ENCODE measurements at regions not wholly inside any gene's neighbourhood (a gene's known extent, or its start where the extent isn't known, plus 50 kb on each side); places are given as distances from the start of the nearest gene placed in this dataset.

DNA sequence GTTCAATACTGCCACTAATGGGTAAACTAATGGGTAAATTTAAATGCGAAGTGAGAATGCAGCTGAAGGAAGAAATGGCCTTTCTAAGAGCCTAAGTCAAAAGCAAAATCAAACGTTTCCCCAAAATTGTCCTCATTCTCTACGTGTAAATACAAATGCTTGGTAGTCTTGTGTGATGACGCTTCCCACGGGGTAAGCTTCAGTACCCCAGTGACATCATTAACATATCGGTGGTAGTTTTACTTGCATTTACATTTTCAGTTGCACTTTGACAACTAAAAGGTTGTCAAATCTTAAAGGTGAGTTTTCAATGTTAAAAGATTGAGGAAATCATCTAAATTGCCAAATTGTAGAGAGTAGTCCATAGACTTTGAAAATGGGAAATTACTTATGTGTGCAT lies 550.7 kb upstream of the CCNG1 start:
- ChIA-PET CTCF (no interaction called here), POLR2A (no interaction called here)
- no peak for TF ChIP-seq TP53 (CRISPR knock-in tag; IDR thresholded peaks at IDR 0.05)
- WGBS (ENCODE audit: missing lambda C conversion rate), result 12% methylated on average over 6 of the region's 6 CpGs
- FAIRE-seq (no peak), DNase-seq (ENCODE audit: low read depth in 1 of 2, low spot score in 1 of 2) (no peak), ATAC-seq (no peak)
- H3K27ac ChIP-seq, result no peak overlapping the region
- H3K4me3 ChIP-seq, result no peak overlapping the region
- H3K4me2 ChIP-seq, result no peak overlapping the region
- no peaks in the 10 kb centered on the region for H3K4me1 ChIP-seq
- H3K9me3 ChIP-seq, result no peaks in the 10 kb centered on the region

DNA sequence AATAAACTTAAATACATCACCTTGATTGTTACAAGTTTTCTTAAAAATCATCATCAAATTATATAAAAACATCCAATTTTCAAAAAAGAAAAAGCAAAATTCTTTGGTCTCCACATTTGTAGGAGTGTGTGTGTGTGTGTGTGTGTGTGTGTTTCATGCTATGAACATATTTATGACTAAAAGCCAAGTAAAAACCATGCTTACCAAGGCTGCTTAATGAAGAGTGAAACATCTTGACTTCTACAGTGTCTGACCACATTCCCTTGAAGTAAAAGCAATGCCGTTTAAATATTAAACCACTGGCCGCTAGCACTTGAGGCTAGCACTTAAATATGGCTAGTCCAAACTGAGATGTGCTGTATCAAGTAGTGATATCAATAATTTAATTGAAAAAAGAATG lies 549.1 kb upstream of the CCNG1 start:
- H3K4me1 ChIP-seq, result no peaks in the 10 kb centered on the region
- no peak overlapping the region for H3K4me3 ChIP-seq
- ATAC-seq, result no peak
- CTCF ChIA-PET, result no interaction called here
- no peak for DNase-seq (ENCODE audit: low read depth in 1 of 2, low spot score in 1 of 2)
- H3K4me2 ChIP-seq, result no peak overlapping the region
- no peak for TF ChIP-seq FOSL2 (IDR thresholded peaks at IDR 0.05)
- no peak for TF ChIP-seq FOSL2 (CRISPR knock-in tag; IDR thresholded peaks at IDR 0.05)
- TF ChIP-seq RFX5 (IDR thresholded peaks at IDR 0.05), result no peak
- no peak for TF ChIP-seq POLR2A (IDR thresholded peaks at IDR 0.05; ENCODE audit: low read length)
- TF ChIP-seq ZSCAN20 (CRISPR knock-in tag; IDR thresholded peaks at IDR 0.05), result no peak
- TF ChIP-seq EHF (CRISPR knock-in tag; IDR thresholded peaks at IDR 0.05), result no peak
- no peak for TF ChIP-seq NPAS2 (CRISPR knock-in tag; IDR thresholded peaks at IDR 0.05; ENCODE audit: borderline replicate concordance)
- TF ChIP-seq, protein P1, sequence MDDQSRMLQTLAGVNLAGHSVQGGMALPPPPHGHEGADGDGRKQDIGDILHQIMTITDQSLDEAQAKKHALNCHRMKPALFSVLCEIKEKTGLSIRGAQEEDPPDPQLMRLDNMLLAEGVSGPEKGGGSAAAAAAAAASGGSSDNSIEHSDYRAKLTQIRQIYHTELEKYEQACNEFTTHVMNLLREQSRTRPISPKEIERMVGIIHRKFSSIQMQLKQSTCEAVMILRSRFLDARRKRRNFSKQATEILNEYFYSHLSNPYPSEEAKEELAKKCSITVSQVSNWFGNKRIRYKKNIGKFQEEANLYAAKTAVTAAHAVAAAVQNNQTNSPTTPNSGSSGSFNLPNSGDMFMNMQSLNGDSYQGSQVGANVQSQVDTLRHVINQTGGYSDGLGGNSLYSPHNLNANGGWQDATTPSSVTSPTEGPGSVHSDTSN (IDR thresholded peaks at IDR 0.05), result no peak
- TF ChIP-seq, protein P2, sequence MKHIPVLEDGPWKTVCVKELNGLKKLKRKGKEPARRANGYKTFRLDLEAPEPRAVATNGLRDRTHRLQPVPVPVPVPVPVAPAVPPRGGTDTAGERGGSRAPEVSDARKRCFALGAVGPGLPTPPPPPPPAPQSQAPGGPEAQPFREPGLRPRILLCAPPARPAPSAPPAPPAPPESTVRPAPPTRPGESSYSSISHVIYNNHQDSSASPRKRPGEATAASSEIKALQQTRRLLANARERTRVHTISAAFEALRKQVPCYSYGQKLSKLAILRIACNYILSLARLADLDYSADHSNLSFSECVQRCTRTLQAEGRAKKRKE (CRISPR knock-in tag; IDR thresholded peaks at IDR 0.05; ENCODE audit: low read depth), result no peak
- no peak for TF ChIP-seq BHLHE40 (IDR thresholded peaks at IDR 0.05; ENCODE audit: low read depth, low read length)
- TF ChIP-seq, protein P3, sequence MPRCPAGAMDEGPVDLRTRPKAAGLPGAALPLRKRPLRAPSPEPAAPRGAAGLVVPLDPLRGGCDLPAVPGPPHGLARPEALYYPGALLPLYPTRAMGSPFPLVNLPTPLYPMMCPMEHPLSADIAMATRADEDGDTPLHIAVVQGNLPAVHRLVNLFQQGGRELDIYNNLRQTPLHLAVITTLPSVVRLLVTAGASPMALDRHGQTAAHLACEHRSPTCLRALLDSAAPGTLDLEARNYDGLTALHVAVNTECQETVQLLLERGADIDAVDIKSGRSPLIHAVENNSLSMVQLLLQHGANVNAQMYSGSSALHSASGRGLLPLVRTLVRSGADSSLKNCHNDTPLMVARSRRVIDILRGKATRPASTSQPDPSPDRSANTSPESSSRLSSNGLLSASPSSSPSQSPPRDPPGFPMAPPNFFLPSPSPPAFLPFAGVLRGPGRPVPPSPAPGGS (IDR thresholded peaks at IDR 0.05), result no peak
- TF ChIP-seq MAZ (IDR thresholded peaks at IDR 0.05; ENCODE audit: borderline replicate concordance, low read depth, low read length), result no peak
- TF ChIP-seq MAFK (IDR thresholded peaks at IDR 0.05; ENCODE audit: partially characterized antibody), result no peak
- TF ChIP-seq FOXS1 (CRISPR knock-in tag; IDR thresholded peaks at IDR 0.05), result no peak
- TF ChIP-seq FOSB (CRISPR knock-in tag; IDR thresholded peaks at IDR 0.05), result no peak
- no peak for TF ChIP-seq TP53 (CRISPR knock-in tag; IDR thresholded peaks at IDR 0.05)
- TF ChIP-seq ZNF302 (CRISPR knock-in tag; IDR thresholded peaks at IDR 0.05), result no peak
- TF ChIP-seq RARB (CRISPR knock-in tag; IDR thresholded peaks at IDR 0.05), result no peak
- no peak for TF ChIP-seq KDM5A (IDR thresholded peaks at IDR 0.05)
- TF ChIP-seq, protein P4, sequence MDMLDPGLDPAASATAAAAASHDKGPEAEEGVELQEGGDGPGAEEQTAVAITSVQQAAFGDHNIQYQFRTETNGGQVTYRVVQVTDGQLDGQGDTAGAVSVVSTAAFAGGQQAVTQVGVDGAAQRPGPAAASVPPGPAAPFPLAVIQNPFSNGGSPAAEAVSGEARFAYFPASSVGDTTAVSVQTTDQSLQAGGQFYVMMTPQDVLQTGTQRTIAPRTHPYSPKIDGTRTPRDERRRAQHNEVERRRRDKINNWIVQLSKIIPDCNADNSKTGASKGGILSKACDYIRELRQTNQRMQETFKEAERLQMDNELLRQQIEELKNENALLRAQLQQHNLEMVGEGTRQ (IDR thresholded peaks at IDR 0.05), result no peak
- H3K27ac ChIP-seq, result no peak overlapping the region
- 4% methylated on average over 2 of the region's 2 CpGs for WGBS (ENCODE audit: missing lambda C conversion rate)
- H3K9me3 ChIP-seq, result no peaks in the 10 kb centered on the region
- POLR2A ChIA-PET, result no interaction called here
- no peak for FAIRE-seq

DNA sequence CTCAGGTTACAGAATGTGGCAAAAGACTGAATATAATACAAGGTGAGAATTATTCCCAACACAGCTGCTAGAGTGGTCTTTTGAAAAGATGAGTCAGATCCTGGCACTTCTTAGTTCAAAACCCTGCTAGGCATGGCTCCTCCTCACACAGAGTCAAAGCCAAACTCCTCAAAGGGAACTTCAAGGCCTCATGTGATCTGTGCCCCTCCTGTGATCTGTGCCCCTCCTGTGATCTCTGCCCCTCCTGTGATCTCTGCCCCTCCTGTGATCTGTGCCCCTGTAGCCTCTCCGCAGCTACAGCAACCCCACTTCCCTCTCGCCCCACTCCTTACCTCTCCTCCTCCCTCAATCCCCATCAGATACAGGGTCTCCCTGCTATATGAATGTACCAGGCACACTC lies 525.5 kb upstream of the CCNG1 start:
- ChIA-PET POLR2A (no interaction called here), CTCF (no interaction called here)
- no peaks in the 10 kb centered on the region for H3K4me1 ChIP-seq
- ATAC-seq (no peak), FAIRE-seq (no peak), DNase-seq (ENCODE audit: low read depth in 1 of 2, low spot score in 1 of 2) (no peak)
- H3K9me3 ChIP-seq, result no peaks in the 10 kb centered on the region
- no peak for TF ChIP-seq CHD2 (IDR thresholded peaks at IDR 0.05; ENCODE audit: low read length, partially characterized antibody)
- TF ChIP-seq, protein P3 (IDR thresholded peaks at IDR 0.05), result no peak
- no peak for TF ChIP-seq GATA3 (IDR thresholded peaks at IDR 0.05; ENCODE audit: borderline replicate concordance)
- no peak for TF ChIP-seq RAD21 (conservative IDR thresholded peaks at IDR 0.05 in 1 of 2, IDR thresholded peaks at IDR 0.05 in 1 of 2)
- WGBS (ENCODE audit: missing lambda C conversion rate), result 0% methylated on average over 2 of the region's 2 CpGs
- no peak overlapping the region for H3K4me3 ChIP-seq
- H3K27ac ChIP-seq, result no peak overlapping the region
- no peak overlapping the region for H3K4me2 ChIP-seq
